ENCODE measurements at regions not wholly inside any gene's neighbourhood (a gene's known extent, or its start where the extent isn't known, plus 50 kb on each side); places are given as distances from the start of the nearest gene placed in this dataset.

- Histone ChIP-seq H3K4me3 (ENCODE audit: low read depth, low read length, poor library complexity, severe bottlenecking) (no peak overlapping the region), H3K36me3 (ENCODE audit: insufficient read depth, low read length, poor library complexity, severe bottlenecking) (no peaks in the 10 kb centered on the region), H3K27ac (ENCODE audit: low read depth, low read length, poor library complexity, severe bottlenecking) (no peak overlapping the region), H3K27me3 (replicated peaks; ENCODE audit: insufficient read depth, low read depth, low read length, poor library complexity) (no peaks in the 10 kb centered on the region), H3K9me3 (ENCODE audit: low read depth, low read length, poor library complexity, severe bottlenecking) (no peaks in the 10 kb centered on the region), H3K4me1 (ENCODE audit: insufficient read depth, low read length, poor library complexity, severe bottlenecking) (peaks cover 5% of the 10 kb centered on the region)
- no peak for TF ChIP-seq EZH2 (IDR thresholded peaks at IDR 0.05; ENCODE audit: borderline replicate concordance, low read depth, low read length, poor library complexity, severe bottlenecking)
- TF ChIP-seq, protein P1, sequence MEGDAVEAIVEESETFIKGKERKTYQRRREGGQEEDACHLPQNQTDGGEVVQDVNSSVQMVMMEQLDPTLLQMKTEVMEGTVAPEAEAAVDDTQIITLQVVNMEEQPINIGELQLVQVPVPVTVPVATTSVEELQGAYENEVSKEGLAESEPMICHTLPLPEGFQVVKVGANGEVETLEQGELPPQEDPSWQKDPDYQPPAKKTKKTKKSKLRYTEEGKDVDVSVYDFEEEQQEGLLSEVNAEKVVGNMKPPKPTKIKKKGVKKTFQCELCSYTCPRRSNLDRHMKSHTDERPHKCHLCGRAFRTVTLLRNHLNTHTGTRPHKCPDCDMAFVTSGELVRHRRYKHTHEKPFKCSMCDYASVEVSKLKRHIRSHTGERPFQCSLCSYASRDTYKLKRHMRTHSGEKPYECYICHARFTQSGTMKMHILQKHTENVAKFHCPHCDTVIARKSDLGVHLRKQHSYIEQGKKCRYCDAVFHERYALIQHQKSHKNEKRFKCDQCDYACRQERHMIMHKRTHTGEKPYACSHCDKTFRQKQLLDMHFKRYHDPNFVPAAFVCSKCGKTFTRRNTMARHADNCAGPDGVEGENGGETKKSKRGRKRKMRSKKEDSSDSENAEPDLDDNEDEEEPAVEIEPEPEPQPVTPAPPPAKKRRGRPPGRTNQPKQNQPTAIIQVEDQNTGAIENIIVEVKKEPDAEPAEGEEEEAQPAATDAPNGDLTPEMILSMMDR (conservative IDR thresholded peaks at IDR 0.05; ENCODE audit: low read depth, low read length), result no peak
- intact Hi-C loops (cut with micrococcal nuclease; ENCODE audit: unreplicated experiment), result no loop called here
- no peak for DNase-seq (ENCODE audit: low spot score)
- ChIA-PET CTCF (no interaction called here), POLR2A (ENCODE audit: low non-redundant PET) (no interaction called here)
- BruUV-seq (replicated peaks), result no TSS peak
Observed at GRCh38 chr1:57959531-57960241, 535.8 kb upstream of the DAB1 start.

- Histone ChIP-seq H3K36me3 (ENCODE audit: insufficient read depth, low read length, poor library complexity, severe bottlenecking) (no peaks in the 10 kb centered on the region), H3K27ac (ENCODE audit: low read depth, low read length, poor library complexity, severe bottlenecking) (no peak overlapping the region), H3K27me3 (replicated peaks; ENCODE audit: insufficient read depth, low read depth, low read length, poor library complexity) (no peaks in the 10 kb centered on the region), H3K4me1 (ENCODE audit: insufficient read depth, low read length, poor library complexity, severe bottlenecking) (no peaks in the 10 kb centered on the region), H3K4me3 (ENCODE audit: low read depth, low read length, poor library complexity, severe bottlenecking) (no peak overlapping the region), H3K9me3 (ENCODE audit: low read depth, low read length, poor library complexity, severe bottlenecking) (no peaks in the 10 kb centered on the region)
- BruUV-seq (replicated peaks), result no TSS peak
- ChIA-PET POLR2A (ENCODE audit: low non-redundant PET) (no interaction called here), CTCF (no interaction called here)
- DNase-seq (ENCODE audit: low spot score), result no peak
- intact Hi-C loops (cut with micrococcal nuclease; ENCODE audit: unreplicated experiment), result no loop called here
- TF ChIP-seq, protein P1 (conservative IDR thresholded peaks at IDR 0.05; ENCODE audit: low read depth, low read length), result no peak
- TF ChIP-seq EZH2 (IDR thresholded peaks at IDR 0.05; ENCODE audit: borderline replicate concordance, low read depth, low read length, poor library complexity, severe bottlenecking), result no peak
Observed at GRCh38 chr1:57957576-57957975, 533.7 kb upstream of the DAB1 start.

DNA sequence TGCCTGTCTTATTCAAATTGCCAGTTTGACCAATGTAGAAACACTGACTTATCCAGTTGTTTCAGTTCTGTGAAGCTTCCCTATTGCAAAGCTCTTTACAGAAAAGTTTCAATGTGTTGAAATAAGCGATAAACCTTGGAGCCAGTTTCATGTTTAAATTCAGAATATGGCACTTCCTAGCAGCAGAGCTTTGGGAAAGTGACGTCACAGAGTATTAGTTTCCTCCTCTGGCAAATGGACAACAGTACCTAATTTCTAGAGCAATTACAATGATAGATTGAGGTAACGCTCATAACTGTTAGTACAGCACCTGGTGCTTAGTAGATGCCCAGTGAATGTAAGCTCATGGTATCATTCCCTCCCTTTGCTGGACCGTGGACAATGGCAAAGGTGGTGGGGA is 527.5 kb upstream of the DAB1 start:
- H3K27ac ChIP-seq (ENCODE audit: low read depth, low read length, poor library complexity, severe bottlenecking), result no peak overlapping the region
- no peaks in the 10 kb centered on the region for H3K4me1 ChIP-seq (ENCODE audit: insufficient read depth, low read length, poor library complexity, severe bottlenecking)
- TF ChIP-seq, protein P1 (conservative IDR thresholded peaks at IDR 0.05; ENCODE audit: low read depth, low read length), result no peak
- no peak for TF ChIP-seq EZH2 (IDR thresholded peaks at IDR 0.05; ENCODE audit: borderline replicate concordance, low read depth, low read length, poor library complexity, severe bottlenecking)
- no peaks in the 10 kb centered on the region for H3K27me3 ChIP-seq (replicated peaks; ENCODE audit: insufficient read depth, low read depth, low read length, poor library complexity)
- DNase-seq (ENCODE audit: low spot score), result no peak
- CTCF ChIA-PET, result no interaction called here
- POLR2A ChIA-PET (ENCODE audit: low non-redundant PET), result no interaction called here
- H3K9me3 ChIP-seq (ENCODE audit: low read depth, low read length, poor library complexity, severe bottlenecking), result no peaks in the 10 kb centered on the region
- intact Hi-C loops (cut with micrococcal nuclease; ENCODE audit: unreplicated experiment), result no loop called here
- H3K4me3 ChIP-seq (ENCODE audit: low read depth, low read length, poor library complexity, severe bottlenecking), result no peak overlapping the region
- BruUV-seq (replicated peaks), result no TSS peak
- no peaks in the 10 kb centered on the region for H3K36me3 ChIP-seq (ENCODE audit: insufficient read depth, low read length, poor library complexity, severe bottlenecking)
